ENCODE measurements at regions not wholly inside any gene's neighbourhood (a gene's known extent, or its start where the extent isn't known, plus 50 kb on each side); places are given as distances from the start of the nearest gene placed in this dataset.
"Not testable (repeated sequence)": the region's sequence is repeated elsewhere in the genome, so short reads cannot be mapped to it uniquely, and the experiment has no call there.

DNA sequence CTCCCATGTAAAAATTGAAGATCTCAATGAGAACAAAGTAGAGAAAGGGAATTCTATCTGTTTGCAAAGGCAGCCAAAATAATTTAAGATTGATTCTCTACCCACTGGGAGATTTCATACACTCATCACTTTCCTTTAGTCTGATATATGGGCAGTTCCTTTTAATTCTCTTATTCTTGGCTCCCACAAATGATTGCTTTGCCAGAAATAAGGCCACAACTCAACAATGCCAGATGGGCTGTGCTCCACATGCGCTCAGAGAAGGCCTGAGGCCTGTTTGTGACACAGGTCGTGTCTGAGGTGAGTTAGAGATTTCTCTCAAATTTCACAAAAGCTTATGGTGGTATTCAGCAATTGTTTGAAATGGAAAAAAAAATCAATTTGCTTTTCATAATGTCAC, 501.9 kb upstream of the SEMA3D start:
- DNase-seq (ENCODE audit: low read depth in 4 of 4, low spot score in 3 of 4), result no peak

DNA sequence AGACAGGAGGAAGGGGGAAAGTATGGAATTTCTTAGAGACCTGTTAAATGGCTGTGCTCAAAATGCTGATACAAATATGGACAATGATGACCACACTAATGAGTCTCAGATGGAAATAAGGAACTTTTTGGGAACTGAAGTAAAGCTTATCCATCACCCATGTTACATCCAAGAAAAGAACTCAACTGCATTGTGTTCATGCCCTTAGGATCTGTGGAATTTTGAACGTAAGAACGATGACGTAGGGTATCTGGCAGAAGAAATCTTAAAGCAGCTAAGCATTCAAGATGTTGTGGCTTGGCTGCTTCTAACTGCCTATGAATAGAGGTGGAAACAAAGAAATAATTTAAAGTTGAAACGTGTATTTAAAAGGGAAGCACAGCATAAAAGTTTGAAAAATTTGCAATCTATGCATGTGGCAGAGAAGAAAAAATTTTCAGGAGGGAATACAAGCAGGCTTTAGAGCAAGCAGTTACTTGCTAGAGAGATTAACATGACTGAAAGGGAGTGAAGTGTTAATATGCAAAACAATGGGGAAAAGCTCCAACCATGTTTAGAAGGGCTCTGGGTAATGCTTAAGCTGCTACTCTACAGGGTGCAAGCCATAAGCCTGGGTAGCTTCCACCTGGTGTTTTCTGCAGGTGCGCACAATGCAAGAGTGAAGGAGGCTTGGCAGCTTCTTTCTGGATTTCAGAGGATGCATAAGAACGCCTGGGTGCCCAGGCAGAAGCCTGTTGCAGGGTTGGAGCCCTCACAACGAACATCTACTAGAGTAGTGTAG, 499.7 kb upstream of the SEMA3D start:
- no peak for DNase-seq (ENCODE audit: low read depth in 4 of 4, low spot score in 3 of 4)

DNA sequence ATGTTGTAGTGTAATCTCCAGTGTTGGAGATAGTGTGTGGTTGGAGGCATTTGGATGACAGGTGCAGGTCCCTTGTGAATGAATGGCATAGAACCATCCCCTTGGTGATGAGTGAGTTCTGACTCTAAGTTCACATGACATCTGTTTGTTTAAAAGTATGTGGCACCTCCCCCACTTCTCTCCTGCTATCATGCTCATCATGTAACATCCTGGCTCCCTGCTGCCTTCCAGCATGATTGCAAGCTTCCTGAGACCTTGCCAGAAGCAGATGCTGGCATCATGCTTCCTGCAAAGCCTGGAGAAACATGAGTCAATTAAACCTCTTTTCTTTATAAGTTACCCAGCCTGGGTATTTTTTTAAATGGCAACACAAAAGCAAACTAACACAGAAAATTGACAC, 499.0 kb upstream of the SEMA3D start:
- DNase-seq (ENCODE audit: low read depth in 4 of 4, low spot score in 3 of 4), result no peak

DNA sequence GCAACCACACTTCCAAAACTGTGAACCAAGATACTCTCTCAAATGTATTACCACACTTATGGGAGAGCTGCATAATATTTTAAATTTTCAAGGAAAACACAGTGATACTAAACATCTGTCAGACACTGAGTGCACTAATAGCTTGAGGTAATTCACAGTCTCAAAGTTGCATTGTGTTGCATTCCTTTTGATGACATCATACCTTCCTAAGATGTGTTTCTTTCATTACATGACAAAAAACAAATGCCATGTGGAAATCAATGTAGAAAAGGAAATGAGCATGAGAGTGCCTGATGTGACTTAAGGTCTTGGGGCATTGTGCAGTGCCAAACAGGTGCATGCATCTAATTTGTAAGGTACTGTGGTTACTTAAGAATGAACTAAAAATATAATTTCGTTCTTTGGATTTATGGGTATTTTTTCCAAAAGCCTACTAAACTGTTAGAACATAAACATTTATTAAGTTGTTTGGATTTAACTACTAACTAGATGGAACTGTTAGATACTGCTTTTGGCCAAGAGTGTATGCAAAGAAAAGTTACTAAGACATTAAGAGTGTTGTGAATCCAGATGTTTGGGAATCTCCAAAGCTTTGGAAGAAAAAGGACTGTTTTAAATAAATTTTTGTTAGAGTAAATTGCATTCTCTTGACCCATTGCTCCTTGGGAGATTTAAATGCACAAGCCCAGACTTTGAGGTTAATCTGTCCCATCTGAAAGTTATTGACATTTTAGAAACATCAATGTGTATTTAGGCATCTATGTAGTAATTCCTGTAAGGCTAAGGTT, 496.2 kb upstream of the SEMA3D start:
- no peak for DNase-seq (ENCODE audit: low read depth in 4 of 4, low spot score in 3 of 4)

DNA sequence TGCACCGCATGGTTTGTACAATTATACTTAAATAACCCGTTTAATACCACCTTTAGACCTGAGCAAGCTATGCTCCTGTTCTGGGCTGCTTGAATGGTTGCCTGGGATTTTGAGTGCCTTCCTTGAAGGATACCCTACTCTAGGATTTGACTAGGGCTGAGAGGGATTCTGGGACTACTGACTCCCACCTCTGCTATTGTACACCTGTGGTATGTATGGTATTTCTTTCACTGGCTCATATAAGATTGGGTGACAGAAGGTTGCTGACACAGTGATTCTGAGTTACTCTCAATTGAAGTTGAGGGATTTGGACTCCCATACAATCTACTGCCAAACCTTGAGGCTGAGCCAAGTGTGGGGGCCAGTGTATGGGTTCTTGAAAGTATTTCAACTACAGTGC, 494.4 kb upstream of the SEMA3D start:
- DNase-seq (ENCODE audit: low read depth in 4 of 4, low spot score in 3 of 4), result no peak

DNA sequence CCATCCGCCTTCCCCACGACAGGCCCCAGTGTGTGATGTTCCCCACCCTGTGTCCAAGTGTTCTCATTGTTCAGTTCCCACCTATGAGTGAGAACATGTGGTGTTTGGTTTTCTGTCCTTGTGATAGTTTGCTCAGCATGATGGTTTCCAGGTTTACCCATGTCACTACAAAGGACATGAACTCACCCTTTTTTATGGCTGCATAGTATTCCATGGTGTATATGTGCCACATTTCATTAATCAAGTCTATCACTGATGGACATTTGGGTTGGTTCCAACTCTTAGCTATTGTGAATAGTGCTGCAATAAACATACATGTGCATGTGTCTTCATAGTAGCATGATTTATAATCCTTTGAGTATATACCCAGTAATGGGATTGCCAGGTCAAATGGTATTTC, 488.2 kb upstream of the SEMA3D start:
- DNase-seq (ENCODE audit: low read depth in 4 of 4, low spot score in 3 of 4), result not testable (repeated sequence)

DNA sequence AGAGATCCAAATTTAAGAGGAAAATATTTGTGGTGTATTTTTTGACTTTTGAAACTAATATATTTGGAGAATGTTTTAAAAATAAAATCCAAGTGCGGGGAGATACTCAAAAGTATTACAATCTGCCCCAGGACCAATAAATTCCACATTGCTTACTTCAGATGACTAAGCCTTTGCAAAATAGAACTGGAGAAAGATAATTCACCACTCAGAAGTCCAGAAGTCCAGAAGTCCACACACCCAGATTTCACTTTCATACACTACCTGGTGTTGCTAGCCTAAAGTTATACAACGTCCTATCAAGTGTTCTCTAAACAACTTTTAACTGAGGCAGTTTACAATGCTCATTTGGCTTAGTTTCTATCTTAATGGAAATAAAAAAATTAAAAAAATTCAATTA, 487.0 kb upstream of the SEMA3D start:
- DNase-seq (ENCODE audit: low read depth in 4 of 4, low spot score in 3 of 4), result no peak

DNA sequence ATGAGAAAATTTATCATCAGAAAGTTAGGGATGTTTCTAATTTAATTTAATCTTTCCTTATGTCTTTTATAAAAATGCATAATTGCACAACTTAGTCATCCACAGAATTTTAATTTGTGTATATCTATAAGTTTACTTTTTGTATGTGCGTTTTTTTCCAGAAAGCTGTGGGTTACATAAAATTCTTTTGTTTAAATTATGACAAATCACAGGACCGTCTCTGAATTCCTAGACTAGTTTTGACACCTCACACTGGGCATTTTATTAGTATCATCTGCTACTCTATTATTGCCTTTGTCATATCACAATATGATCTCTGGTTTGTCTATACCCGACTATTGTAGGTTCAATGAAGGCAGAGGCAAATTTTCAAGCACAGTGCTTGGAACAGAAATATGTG, 482.4 kb upstream of the SEMA3D start:
- no peak for DNase-seq (ENCODE audit: low read depth in 4 of 4, low spot score in 3 of 4)

DNA sequence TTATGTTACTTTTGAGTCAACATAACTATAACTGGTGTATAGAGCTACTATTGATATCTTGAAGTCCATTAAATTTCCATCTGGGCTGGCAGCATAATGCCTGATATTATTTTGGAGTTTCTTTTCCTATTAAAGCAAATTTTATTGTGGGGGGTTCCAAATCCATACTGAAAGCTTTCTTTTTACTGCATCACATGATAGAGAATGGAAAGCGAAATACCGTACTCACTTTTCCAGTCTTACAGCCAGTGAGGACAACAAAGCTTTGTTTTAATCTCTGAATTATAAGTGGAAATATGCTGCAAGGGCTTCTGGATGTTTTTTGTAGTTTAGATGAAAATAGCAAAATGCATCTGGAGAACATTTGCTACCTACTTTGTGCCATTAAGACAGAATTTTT, 477.5 kb upstream of the SEMA3D start:
- no peak for DNase-seq (ENCODE audit: low read depth in 4 of 4, low spot score in 3 of 4)

DNA sequence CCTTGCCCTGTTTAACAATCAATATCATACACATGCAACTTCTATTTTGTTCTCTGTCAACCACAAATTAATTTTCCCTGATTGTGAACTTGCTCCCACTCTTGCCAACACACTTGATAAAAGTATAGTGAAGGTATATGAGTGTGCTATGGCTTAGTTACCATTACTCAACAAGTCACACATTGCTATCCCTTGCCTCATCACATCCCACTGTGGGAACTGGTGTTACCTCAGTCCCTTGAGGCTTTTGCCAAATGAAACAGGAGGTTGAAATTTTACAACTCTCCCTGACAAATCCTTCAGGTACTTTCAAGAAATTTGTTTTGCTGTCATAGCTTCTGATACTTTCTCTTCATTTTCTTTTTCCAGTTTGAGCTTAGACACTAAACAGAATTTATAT, 472.5 kb upstream of the SEMA3D start:
- DNase-seq (ENCODE audit: low read depth in 4 of 4, low spot score in 3 of 4), result no peak

DNA sequence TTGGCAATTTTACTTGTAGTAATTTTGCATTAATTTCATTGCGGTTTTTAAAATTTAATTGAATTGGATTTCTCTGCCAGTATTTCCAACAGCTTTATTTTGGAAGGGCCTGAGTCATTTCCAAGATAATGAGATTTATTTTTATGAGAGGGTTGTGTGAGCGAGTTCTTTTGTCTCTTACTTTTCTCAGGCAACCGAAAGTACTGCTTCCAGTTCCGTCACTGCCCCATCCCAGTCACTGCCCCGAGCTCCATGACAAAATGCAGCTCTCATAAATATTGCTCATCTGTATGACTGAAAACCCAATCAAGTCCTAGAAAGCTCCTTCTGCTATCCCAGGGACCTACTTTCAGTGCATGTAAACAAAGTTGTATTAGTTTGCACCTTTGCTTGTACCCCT, 468.4 kb upstream of the SEMA3D start:
- no peak for DNase-seq (ENCODE audit: low read depth in 4 of 4, low spot score in 3 of 4)

DNA sequence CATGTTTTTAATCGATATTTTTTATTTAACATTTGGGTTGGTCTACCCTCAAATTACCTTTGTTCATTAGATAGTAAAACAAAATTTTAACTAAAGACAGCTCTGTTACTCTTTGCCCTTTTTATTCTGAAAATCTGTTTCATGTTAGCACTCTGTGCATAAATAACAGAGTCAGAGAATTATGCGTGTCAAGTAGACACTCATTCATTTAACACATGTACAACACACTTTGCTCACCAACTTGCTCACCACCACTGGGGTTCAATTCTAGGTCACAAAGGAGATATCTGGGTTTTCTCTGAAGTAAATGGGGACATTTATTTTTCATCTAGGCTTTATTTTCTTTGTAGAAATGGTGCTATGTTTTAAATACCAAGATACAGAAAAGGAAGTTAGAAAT, 457.4 kb upstream of the SEMA3D start:
- no peak for DNase-seq (ENCODE audit: low read depth in 4 of 4, low spot score in 3 of 4)

DNA sequence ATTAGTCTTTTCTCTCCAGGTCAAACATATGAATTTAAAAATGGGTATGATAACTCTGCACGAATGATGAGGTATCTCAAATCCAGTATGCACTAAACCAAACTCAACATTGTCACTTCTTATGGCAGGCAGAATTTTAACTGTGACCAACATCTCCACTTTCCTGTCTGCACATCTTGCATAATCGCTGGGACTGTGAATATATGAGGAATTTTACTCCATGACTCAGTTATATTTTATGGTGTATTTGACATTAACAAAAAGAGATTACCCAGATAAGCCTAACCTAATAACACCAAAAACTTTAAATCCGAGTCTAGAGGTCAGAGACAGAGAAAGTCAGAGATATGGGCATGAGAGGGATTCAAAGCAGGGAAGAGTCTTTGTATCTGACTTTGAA, 454.5 kb upstream of the SEMA3D start:
- no peak for DNase-seq (ENCODE audit: low read depth in 4 of 4, low spot score in 3 of 4)

DNA sequence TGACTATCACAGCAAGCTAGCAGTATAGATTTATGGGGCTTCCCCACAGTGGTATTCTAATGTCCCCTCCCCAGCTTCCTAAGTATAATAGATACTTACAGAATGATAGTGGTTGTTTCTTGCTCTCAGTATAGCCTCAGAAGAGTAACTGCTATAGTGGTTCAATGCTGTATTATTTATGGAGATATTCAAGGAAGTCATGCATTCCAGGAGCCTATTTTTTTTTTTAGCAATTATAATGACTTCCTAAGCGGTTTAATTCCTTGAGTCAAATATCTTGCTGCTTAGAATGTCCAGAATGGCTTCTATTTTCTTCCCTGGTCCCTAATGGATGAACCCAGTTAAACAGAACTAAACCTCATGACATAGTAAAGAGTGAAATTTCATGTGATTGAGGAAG, 451.5 kb upstream of the SEMA3D start:
- no peak for DNase-seq (ENCODE audit: low read depth in 4 of 4, low spot score in 3 of 4)

DNA sequence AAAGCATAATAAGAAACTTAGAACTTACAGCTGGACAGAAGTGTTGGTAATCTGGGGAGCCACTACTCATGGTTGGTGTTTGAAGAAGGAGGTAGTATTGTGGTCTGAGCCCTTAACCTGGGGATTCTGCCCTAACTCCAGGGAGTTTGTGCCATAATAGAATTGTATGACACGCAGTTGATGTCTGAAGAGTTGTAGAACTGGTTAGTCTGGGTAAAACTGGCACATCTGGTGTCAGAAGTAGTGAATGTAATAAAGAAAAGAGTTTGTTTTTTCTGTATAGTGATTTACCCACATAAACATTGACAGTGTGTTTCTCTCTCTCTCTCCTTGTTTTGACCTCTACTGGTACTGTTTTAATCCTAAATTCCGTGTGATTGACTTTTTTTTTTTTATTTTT, 448.1 kb upstream of the SEMA3D start:
- DNase-seq (ENCODE audit: low read depth in 4 of 4, low spot score in 3 of 4), result no peak

DNA sequence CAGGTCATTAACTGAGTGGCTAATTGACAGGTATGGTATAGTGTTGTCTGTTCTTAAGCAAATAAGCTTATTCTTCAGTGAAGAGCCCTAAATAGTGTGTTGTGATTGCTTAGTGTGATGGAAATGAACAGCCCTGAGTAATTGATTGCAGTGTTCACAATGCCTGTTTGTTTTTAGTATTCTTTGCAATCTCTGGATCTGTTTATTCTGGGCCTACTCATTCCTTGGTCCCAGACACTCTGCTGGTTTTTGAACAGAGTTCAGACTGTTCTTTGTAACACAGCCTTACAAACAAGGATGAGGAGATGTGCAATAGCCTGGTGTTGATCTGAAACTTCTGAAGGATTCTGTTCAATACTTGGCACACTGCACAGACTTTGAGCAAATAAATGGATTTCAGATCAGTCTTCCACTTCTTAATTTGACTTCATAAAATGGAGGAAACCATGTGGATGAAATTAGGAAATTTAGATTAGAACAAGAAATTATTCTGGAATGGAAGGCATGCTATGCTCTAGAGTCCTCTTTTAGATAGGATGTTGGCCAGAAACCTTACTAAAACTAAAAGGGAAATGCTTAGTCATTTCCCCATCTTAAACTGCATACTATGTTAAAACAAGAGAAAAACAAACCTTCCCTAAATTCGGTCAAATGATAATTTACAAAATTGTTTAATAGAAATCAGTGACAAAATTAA, 444.2 kb upstream of the SEMA3D start:
- DNase-seq (ENCODE audit: low read depth in 4 of 4, low spot score in 3 of 4), result no peak

DNA sequence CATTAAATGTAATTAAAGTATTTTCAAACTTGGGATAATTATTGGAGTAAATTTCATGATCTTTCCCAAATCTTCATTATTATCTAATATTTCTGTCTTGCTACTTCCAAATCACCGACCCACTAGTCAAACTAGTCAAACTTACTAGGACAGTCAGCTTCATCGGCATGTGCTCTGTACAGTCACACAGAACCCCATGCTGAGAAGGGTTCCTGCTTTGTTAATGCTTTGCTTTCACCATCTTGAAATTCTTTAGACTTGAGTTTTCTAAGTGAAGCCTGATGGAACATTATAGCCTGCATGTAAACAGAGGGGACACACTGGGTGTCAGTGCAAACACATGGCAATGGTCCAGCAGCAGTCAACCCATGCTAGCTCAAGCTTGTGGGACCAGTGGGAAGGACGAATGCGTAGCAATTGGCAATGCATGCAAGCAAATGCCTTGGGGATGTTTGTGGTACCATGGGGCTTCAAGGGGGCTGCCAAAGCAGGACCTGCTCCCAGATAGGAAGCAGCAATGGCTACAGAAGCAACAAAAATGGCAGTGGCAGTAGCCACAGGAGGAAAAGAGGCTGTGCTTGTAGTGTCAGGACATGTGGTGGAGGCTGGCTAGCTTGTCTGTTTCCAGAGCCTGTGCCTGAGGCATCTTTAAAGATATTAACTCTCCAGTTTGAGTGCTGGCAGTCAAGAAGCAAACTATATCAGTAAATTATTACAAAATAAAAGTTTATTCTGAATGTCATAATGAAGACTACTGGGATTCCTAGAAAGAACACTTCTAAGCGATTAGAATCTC, 441.1 kb upstream of the SEMA3D start:
- DNase-seq (ENCODE audit: low read depth in 4 of 4, low spot score in 3 of 4), result no peak

DNA sequence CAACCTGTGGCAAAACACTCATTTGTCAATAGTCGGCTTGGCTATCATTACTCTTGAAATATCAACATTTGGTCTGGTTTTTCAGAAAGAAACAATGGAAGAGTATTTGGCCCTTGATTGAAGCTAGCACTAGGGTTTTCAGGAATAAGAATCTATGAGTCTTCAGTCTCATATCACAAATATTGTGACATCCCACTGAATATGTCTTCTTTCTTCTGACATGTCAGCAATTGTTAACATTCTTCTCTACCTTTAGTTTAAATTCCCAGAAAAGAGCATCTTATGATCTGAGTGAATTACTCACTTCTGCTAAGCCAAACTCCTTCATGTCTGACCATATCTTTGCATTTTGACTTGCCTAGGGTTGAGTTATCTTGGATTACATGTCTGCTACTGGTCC, 435.2 kb upstream of the SEMA3D start:
- no peak for DNase-seq (ENCODE audit: low read depth in 4 of 4, low spot score in 3 of 4)

DNA sequence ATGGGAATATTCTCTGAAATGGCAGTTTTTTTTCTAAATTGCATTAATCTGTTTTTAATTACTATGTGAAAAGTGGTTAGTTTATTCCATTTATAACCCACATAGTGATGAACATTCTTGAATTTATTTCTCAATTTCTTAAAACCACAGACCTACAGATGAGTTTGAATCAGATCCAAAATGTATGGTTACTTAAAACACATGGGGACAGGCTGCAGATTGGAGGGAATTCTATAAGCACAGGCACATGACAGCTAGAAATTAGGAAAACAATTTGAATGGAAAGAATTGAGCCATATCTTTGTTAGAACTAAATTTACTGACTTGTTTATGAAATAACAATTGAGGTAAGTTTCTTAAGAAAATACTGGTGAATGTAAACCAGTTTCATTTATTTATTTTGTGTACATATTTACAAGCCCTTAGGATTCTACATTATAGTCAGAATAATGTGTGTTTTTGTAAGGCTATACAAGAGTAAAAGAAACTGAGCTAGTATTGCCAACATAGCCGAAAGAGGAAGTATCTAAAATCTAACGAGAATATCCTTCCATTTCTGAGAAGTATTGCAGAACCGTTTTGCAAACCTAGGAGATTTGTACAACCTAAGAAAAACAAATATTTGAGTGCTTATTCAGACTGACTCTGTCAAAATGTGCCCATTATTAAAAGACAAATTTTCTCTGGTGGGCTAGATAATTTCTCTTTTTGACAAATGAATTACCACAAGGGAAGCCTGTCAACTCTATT, 434.3 kb upstream of the SEMA3D start:
- no peak for DNase-seq (ENCODE audit: low read depth in 4 of 4, low spot score in 3 of 4)

DNA sequence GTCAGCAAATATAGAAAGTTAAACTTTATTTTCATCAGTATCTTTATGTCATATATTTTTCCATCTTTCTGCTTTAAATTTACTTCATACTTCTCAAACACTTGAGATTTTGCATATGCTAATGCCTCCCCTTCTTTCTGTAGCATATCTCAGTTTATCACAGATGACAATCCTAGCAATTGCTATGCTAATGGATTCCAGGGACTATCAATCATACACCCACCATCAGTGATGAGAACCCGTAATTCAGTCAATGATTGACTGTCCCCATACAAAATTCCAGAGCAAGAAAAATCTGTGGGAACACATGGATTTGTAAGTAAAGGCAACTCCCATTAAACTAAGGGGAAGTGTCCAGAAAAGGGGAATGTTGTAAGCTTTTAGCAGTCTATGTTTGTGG, 432.4 kb upstream of the SEMA3D start:
- no peak for DNase-seq (ENCODE audit: low read depth in 4 of 4, low spot score in 3 of 4)

Measured in left renal pelvis (tissue), 4 donors.